Stomach (tissue), 8 donors: ENCODE measurements at regions not wholly inside any gene's neighbourhood (a gene's known extent, or its start where the extent isn't known, plus 50 kb on each side); places are given as distances from the start of the nearest gene placed in this dataset.

ENCODE experiments used
- DNase-seq, 2 donors: peaks; one replicate each; pipeline versions ENCODE4 v3.0.0 to v3.0.0-alpha.2; 2013 to 2019
- H3K27ac ChIP-seq, 5 donors: fragments of 200-600 bp in 4 of 5; sonication (generic) in 4 of 5; one replicate each; pipeline ENCODE4 v1.5.1; 2013 to 2019; ENCODE audit warnings: mild to moderate bottlenecking in 1 of 5, moderate library complexity in 1 of 5
- H3K27me3 ChIP-seq, 3 donors: fragments of 200-600 bp; sonication (generic); one replicate each; pipeline ENCODE4 v1.5.1; 2017 to 2019; ENCODE audit warnings: mixed run types in 1 of 3
- H3K36me3 ChIP-seq, 4 donors: fragments of 200-600 bp; sonication (generic); 1 replicate in 3 of 4; 2 replicates in 1 of 4; pipeline ENCODE4 v1.5.1; 2016 to 2019
- H3K4me1 ChIP-seq, 4 donors: fragments of 200-600 bp; sonication (generic); one replicate each; pipeline ENCODE4 v1.5.1; 2016 to 2019
- H3K4me3 ChIP-seq, 4 donors: fragments of 200-600 bp; sonication (generic) in 3 of 4; one replicate each; pipeline ENCODE4 v1.5.1; 2016 to 2019; ENCODE audit warnings: mild to moderate bottlenecking in 1 of 4
- H3K9me3 ChIP-seq, 4 donors: fragments of 200-600 bp; sonication (generic); one replicate each; pipeline ENCODE4 v1.5.1; 2016 to 2019
- CTCF ChIP-seq, 7 experiments: fragments of 450-650 bp in 4 of 7; fragments of 200-600 bp in 3 of 7; sonication (generic) in 3 of 7; IDR thresholded peaks; one replicate each; pipeline ENCODE4 v1.5.1; 2016 to 2019; ENCODE audit warnings: antibody characterized with exemption in 7 of 7, control low read depth in 2 of 7, mild to moderate bottlenecking in 1 of 7
- EP300 ChIP-seq: sonication (generic); formaldehyde crosslinking; IDR thresholded peaks from one replicate; pipeline ENCODE4 v1.6.1; 2017; ENCODE audit warnings: antibody characterized with exemption
- POLR2A ChIP-seq, 4 donors: fragments of 450-650 bp; IDR thresholded peaks; one replicate each; pipeline ENCODE4 v1.6.1; 2016; ENCODE audit warnings: antibody characterized with exemption in 4 of 4, control low read depth in 2 of 4, mild to moderate bottlenecking in 1 of 4, moderate library complexity in 1 of 4
- POLR2AphosphoS5 ChIP-seq, 3 donors: sonication (generic); formaldehyde crosslinking; IDR thresholded peaks; one replicate each; pipeline ENCODE4 v1.6.1; 2016; ENCODE audit warnings: antibody characterized with exemption in 3 of 3
- WGBS, 5 donors: extraction: QIAGEN DNeasy Blood & Tissue Kit in 3 of 5; methylation state at CpG; one replicate each; pipeline versions ENCODE4 v1.1.5 to v1.1.7; 2013 to 2018; 5-methylcytosine and 5-hydroxymethylcytosine counted together
- intact Hi-C: fragments of 100-400 bp; cut with DNase I; formaldehyde crosslinking; loops from one replicate; pipeline ENCODE4 v1.15.1; 2023; ENCODE audit warnings: low total_unique reads
- donor health status: healthy with polysubstance abuse.
- donor health status: Bipolar disorder and iron deficiency.
- donor health status: healthy.

GRCh38 chr15:47484997-47485396 is 232.3 kb upstream of the SEMA6D start:
- Histone ChIP-seq H3K4me1 (no peaks in the 10 kb centered on the region), H3K27ac (no peak overlapping the region), H3K36me3 (no peaks in the 10 kb centered on the region), H3K27me3 (no peaks in the 10 kb centered on the region), H3K4me3 (no peak overlapping the region), H3K9me3 (no peaks in the 10 kb centered on the region)
- TF ChIP-seq EP300 (no peak), CTCF (IDR thresholded peaks at IDR 0.05) (no peak), POLR2AphosphoS5 (IDR thresholded peaks at IDR 0.05) (no peak), POLR2A (IDR thresholded peaks at IDR 0.05) (no peak)
- intact Hi-C loops: no loop called here
- DNase-seq: no peak
- WGBS, 5 donors: 73 to 84% (median 82%) methylated on average over 2 of the region's 2 CpGs

- no peaks in the 10 kb centered on the region for H3K36me3 ChIP-seq
- intact Hi-C loops: no loop called here
- H3K27ac ChIP-seq: no peak overlapping the region
- WGBS, 5 donors: 68 to 93% (median 81%) methylated on average over 2 of the region's 2 CpGs
- no peak for DNase-seq
- no peaks in the 10 kb centered on the region for H3K27me3 ChIP-seq
- TF ChIP-seq EP300 (no peak), POLR2AphosphoS5 (IDR thresholded peaks at IDR 0.05) (no peak), POLR2A (IDR thresholded peaks at IDR 0.05) (no peak), CTCF (IDR thresholded peaks at IDR 0.05) (no peak)
- no peaks in the 10 kb centered on the region for H3K4me1 ChIP-seq
- no peak overlapping the region for H3K4me3 ChIP-seq
- H3K9me3 ChIP-seq: no peaks in the 10 kb centered on the region
These were observed 231.9 kb upstream of the SEMA6D start for GRCh38 chr15:47485419-47485818.

GRCh38 chr15:47486040-47486439 is 231.3 kb upstream of the SEMA6D start:
- no peaks in the 10 kb centered on the region for H3K9me3 ChIP-seq
- H3K4me1 ChIP-seq: no peaks in the 10 kb centered on the region
- intact Hi-C loops: no loop called here
- no peaks in the 10 kb centered on the region for H3K27me3 ChIP-seq
- WGBS, 5 donors: 71 to 79% (median 76%) methylated on average over 3 of the region's 3 CpGs
- DNase-seq: no peak
- no peak overlapping the region for H3K4me3 ChIP-seq
- no peak overlapping the region for H3K27ac ChIP-seq
- no peaks in the 10 kb centered on the region for H3K36me3 ChIP-seq
- TF ChIP-seq POLR2A (IDR thresholded peaks at IDR 0.05): no peak
- no peak for TF ChIP-seq EP300
- TF ChIP-seq POLR2AphosphoS5 (IDR thresholded peaks at IDR 0.05): no peak
- TF ChIP-seq CTCF (IDR thresholded peaks at IDR 0.05): no peak

- no peak overlapping the region for H3K27ac ChIP-seq
- H3K4me3 ChIP-seq: no peak overlapping the region
- intact Hi-C loops: no loop called here
- DNase-seq: no peak
- no peaks in the 10 kb centered on the region for H3K36me3 ChIP-seq
- H3K4me1 ChIP-seq: no peaks in the 10 kb centered on the region
- H3K27me3 ChIP-seq: no peaks in the 10 kb centered on the region
- TF ChIP-seq EP300: no peak
- no peak for TF ChIP-seq CTCF (IDR thresholded peaks at IDR 0.05)
- no peak for TF ChIP-seq POLR2AphosphoS5 (IDR thresholded peaks at IDR 0.05)
- TF ChIP-seq POLR2A (IDR thresholded peaks at IDR 0.05): no peak
- no peaks in the 10 kb centered on the region for H3K9me3 ChIP-seq
These were observed 225.1 kb upstream of the SEMA6D start for GRCh38 chr15:47492195-47492594.
